Activated effector memory CD4-positive, alpha-beta T cell treated with anti-CD3 and anti-CD28 coated beads, Interleukin-2, amount 50 U/mL, for 16 hours (primary cell): ENCODE measurements at regions not wholly inside any gene's neighbourhood (a gene's known extent, or its start where the extent isn't known, plus 50 kb on each side); places are given as distances from the start of the nearest gene placed in this dataset.
"Not testable (repeated sequence)": the region's sequence is repeated elsewhere in the genome, so short reads cannot be mapped to it uniquely, and the experiment has no call there.

Experiments used
- DNase-seq: peaks from one replicate; pipeline ENCODE4 v3.0.0-alpha.2; 2020

DNA sequence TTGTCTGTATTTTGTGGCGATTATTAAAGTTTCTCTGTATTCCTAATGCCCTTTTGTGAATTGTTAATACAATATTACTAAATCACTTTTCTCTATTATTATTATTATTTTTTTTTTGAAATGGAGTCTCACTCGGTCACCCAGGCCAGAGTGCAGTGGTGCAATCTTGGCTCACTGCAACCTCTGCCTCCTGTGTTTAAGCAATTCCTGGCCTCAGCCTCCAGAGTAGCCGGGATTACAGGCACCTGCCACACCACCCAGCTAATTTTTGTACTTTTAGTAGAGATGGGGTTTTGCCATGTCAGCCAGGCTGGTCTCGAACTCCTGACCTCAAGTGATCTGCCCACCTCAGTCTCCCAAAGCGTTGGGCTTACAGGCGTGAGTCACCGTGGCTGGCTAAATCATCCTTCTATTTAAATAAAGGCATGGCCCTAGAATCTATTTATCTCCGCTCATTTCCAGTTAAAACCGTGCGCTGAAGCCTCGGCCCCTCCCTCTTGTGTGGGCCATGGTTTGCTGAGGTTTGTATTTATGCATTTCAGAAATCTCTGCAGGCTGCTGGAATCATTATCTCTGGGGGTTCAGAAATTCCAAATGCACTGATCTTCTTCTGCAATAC, 1136.4 kb upstream of the TMEM132C start:
- DNase-seq: no peak

DNA sequence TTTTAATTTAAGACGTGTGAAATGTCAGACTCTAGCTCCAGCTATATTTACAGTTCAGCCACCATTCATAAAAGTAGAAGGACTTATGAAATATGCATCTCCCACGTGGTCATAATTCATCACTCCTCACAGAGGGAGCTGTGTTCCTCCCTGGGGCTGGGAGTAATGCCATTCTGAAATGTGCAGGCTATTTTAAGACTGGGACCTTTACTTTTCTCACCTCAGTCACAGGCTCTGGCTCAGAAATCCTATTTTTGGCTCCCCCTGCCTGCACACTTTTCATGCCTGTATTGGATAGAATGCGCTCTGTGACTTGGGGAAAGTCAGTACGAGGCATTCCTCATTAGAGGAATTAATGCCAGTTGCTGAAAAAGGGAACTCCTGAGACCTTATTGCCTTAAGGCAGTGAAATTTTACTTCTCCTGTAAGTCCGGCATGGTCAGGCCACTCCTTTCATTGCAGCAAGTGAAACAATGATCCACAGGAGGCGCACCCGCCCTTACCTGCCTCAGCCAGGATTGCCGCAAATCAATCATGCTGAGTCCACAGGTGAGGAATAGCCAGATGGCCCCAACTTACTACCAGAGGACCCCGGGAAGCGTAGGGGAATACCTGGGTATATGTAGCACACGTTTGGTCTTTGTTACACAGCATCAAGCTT, 1133.2 kb upstream of the TMEM132C start:
- no peak for DNase-seq

DNA sequence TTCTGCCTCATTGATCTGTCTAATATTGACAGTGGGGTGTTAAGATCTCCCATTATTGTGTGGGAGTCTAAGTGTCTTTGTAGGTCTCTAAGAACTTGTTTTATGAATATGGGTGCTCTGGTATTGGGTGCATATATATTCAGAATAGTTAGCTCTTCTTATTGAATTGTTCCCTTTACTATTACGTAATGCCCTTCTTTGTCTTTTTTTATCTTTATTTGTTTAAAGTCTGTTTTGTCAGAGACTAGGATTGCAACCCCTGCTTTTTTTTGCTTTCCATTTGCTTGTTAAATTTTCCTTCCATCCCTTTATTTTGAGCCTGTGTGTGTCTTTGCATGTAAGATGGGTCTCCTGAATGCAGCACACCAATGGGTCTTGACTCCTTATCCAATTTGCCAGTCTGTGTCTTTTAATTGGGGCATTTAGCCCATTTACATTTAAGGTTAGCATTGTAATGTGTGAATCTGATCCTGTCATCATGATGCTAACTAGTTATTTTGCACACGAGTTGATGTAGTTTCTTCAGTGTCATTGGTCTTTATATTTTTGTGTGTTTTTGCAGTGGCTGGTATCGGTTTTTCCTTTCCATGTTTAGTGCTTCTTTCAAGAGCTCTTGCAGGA, 1126.0 kb upstream of the TMEM132C start:
- not testable (repeated sequence) for DNase-seq

DNA sequence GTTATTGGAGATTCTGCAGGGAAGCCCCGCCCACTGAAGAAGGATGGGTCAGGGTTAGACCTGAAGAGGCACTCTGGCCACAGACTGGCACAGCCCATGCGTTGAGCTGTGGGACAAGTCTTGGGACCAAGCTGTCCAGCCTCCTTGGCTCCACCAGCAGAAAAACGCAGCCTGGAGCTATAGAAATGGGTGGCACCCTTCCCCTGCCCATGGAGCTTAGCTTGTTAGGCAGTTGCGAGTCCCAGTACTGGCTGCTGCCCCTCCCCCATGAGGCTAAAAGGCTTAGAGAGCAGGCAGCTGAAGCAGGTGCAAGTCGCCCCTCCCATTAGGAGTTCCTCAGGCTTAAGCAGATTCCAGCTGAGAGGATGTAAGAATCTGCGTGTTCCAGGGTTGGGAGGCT, 1124.0 kb upstream of the TMEM132C start:
- DNase-seq: no peak

DNA sequence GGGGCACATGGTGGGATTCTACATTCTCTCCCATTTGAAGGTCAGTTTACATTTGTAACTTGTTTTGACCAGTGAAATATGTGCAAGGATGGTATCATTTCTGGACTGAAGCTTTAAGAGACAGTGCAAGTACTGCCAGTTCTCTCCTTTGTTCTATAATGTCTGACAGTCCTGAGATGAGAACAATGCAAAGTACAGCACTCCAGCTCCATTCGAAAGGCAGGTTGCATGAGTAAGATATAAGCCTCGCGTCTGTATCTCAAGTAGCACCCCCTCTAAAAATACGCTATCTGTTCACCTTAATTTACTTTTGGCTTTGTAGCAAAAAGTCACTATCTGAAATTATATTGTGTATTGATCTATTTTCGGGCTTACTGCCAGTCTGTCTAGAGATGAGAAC, 1122.2 kb upstream of the TMEM132C start:
- no peak for DNase-seq

DNA sequence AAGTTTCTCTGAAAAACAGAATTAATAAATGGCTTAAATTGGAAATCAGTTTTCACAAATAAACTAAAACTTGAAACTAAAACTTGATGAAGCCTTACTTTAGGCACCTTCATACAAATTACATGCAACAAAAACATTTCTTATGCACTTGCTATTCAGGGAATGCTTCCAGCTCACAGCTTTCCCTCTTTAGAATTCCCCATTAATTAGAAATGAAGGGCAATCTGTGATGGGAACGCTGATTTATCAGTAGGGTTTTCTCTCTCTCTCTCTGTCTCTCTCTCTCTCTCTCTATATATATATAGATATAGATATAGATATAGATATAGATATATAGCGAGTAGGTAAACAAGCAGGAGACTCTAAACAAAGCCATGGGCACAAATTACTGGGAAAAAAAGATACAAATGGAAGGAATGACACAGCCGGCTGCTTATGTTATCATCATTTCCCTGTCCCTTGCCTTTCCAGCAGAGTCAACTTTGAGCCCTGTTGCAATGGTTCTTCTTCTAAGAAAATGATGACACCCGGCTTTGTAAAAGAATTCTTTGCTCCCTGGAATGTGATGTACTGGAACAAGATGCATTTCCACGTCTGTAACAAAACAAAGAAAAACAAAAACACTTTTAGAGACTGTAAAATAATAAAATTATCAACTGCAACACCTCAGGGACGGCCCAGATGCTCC, 1121.6 kb upstream of the TMEM132C start:
- no peak for DNase-seq

DNA sequence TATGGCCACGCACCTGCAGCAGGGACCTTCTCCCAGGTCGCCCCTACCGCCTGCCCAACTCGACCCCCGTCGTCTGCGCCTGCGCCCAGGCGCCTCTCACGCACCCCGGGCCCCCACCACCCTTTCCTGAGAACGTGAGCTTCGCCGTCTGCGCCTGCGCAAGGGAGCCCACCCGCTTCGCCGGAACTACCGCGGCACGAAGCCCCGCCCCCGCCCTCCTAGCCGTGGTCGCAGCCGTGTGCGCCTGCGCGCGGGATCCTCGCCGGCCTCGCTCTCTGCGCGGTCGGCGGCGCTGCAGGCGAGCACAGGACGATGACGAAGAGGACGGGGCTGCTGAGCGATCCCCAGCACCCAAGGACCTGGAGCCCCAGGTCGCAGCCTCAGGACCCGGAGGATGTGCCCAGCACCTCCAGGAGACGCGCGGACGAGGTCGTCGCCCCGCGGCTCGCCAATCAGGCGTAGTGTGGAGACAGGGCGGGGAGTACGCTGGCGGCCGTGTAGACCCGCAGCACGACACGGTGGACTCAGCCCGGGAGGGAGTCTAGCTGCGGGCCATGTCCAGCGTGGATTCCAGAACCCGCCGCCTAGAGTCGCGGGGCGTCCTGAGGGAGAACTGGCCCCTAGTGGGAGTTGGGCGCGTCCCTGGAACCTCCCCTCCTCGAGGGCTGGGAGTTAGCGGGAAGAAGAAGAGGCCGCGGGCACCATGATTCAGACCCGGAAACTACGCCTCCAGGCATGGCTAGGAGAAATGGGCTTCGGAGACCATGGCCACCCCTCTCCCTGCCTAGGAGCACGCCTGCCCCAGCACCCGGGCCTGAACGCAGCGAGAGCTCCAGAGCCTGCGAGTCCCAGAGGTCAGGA, 1120.8 kb upstream of the TMEM132C start:
- peak; percentile 86 for DNase-seq

DNA sequence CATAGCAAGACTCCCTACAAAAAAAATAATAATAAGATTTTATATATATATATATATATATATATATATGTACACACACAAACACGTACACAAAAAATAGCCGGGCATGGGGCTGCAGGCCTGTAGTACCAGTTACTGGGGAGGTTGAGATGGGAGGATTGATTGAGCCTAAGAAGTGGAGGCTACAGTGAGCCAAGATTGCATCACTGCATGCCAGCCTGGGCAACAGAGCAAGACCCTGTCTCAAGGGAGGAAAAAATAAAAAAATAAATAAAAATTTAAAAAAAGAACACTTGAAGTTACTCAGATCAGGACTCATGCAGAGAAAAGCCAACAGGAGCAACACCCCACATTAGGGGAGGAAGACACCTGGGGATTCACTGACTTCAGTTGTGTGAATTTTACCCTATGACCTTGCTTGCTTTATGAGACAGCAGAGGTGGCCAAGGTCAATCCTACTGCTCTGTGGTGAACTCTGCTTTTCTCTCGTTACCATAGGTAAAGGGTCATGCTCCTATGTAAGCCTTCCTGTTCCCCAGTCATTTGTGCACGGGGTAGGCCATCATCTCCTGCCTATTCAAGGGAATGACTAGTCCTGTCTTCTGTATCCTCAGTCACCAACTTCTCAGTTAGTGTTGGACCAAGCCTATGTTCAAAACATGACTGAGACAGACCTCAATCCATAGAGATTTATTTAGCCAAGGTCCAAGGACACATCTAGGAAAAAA, 1119.8 kb upstream of the TMEM132C start:
- no peak for DNase-seq

DNA sequence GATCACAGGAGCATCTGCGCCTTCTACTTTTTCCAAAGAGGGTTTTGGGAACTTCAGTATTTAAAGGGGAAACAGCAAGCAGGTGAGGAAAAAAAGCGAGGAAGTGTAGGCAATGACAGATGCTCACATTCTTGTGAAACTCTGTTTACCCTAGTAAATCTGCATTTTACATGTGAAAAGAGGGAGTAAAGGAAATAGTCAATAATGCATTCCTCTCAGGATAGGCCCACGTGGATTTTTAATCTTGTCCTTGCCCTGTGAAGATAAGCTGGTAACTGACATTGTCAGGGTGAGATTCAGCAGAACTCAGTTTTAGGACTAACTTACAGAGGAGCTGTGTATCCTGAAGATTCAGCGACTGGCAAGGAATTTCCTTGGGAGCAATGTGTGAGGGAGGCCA, 1119.2 kb upstream of the TMEM132C start:
- DNase-seq: no peak

DNA sequence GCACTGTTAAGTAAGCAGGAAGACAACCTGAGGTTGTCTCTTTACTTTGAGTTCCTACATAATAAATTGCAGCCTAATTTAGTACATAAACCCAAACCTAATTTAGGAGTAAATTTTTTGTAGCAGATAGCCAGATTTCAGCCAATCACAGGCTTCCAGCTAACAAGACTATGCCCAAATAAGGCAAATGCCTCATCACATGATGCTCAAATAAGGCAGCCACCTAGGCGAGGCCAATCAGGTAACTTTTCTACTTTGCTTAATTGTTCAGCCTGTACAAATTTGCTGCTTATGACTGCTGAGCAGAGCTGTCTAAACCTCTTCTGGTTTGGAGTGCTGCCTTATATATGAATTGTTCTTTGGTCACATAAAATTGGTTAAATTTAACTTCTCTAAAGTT, 1118.7 kb upstream of the TMEM132C start:
- DNase-seq: no peak

DNA sequence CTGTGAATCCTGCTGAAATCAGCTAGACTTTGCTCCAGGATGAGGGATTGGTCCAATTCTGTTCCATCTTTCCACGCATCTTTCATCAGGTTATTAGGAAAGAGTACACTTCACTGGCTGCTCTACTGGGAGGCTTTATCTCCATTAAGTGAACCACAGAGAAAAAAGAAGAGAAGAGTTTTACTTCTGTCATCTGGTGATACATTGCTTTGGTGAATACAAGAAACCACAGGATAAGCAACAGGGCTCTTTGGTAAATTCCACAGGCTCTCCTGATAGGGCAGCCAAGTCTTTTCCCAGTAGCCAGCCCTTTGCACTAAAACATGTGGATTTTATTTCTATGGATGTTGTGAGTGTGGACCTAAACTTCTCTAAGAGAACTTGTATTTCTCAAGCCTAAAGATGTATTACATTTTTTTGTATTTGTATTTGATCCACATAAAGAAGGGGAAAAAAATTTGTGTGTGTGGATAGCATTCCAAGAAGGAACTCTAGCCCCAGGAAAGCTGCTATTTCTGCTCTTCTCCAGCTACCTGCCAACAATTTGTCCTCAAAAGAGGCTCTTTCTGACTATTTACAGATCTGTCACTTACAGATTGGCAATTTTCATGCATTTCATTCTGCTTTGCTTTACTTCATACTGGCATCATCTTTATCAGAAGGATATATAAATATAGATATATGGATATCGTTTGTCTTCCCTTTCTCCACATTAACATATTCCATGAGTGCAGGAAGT, 1117.6 kb upstream of the TMEM132C start:
- no peak for DNase-seq

DNA sequence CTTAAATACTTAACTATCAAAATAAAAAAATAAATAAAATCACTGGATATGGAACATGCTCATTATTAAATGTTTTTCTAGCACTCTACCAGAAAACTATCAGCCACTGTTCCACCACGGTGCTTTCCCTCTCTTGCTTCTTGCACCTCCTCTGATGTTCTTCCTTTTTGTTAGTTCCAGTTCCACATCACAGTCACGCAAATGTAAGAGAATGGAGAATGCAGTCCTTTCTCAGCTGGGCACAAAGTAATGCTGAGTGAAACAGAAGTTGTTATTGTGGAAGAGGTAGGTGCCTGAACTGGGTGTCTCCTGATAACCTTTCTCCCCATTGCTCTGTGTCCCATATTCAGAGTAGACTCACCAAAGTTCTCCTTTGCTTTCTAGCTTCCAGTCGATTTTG, 1116.9 kb upstream of the TMEM132C start:
- DNase-seq: no peak

DNA sequence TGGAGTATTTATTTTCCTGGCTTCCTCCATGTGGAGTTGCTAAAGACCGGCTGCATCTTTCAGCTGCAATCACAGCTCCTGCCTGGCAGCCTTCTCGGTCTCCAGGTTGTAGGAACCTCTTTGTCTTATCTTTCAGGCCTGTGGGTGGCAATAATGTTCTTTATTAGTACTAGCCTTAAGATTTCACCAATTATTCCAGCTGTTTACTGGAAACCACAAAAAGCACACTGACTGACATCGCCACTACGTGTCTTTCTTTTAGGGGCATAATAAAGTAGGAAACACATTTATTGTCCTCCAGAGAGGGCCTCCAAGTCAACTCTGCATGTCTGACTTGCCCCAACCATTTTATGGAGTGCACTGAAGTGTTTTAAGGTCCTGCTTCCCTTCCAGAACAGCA, 1116.5 kb upstream of the TMEM132C start:
- no peak for DNase-seq

DNA sequence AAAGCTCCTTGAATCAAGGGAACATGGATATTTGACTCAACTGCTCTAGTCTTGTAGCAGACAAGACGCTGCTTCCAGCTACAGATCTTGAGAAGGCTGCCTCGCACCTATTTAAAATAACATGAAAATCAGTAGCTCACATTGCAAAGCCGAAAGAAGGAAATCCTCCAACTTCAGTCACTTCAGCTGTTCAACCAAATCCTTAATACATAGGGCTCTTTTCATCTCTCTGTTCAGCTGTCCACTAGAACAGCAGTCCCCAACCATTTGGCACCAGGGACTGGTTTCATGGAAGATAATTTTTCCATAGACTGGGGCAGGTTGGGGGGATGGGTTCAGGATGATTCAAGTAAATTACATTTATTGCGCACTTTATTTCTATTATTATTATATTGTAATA, 1116.0 kb upstream of the TMEM132C start:
- no peak for DNase-seq

DNA sequence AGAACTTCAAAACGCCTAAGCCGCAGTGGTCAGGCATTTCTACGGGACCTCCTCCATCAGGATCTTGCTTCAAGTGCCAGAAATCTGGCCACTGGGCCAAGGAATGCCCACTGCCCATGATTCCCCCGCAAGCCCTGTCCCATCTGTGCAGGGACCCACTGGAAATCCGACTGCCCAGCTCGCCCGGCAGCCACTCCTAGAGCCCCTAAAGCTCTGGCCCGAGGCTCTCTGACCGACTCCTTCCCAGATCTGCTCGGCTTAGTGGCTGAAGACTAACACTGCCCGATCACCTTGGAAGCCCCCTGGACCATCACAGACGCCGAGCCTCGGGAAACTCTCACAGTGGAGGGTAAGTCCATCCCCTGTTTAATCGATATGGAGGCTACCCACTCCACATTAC, 1113.0 kb upstream of the TMEM132C start:
- no peak for DNase-seq

DNA sequence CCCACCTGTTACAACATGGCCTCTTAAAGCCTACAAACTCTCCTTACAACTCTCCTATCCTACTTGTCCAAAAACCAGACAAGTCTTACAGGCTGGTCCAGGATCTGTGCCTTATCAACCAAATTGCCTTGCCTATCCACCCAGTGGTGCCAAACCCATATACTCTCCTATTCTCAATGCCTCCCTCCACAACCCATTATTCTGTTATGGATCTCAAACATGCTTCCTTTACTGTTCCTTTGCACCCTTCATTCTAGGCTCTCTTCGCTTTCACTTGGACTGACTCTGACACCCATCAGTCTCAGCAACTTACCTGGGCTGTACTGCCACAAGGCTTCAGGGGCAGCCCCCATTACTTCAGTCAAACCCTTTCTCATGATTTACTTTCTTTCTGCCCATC, 1112.1 kb upstream of the TMEM132C start:
- not testable (repeated sequence) for DNase-seq

DNA sequence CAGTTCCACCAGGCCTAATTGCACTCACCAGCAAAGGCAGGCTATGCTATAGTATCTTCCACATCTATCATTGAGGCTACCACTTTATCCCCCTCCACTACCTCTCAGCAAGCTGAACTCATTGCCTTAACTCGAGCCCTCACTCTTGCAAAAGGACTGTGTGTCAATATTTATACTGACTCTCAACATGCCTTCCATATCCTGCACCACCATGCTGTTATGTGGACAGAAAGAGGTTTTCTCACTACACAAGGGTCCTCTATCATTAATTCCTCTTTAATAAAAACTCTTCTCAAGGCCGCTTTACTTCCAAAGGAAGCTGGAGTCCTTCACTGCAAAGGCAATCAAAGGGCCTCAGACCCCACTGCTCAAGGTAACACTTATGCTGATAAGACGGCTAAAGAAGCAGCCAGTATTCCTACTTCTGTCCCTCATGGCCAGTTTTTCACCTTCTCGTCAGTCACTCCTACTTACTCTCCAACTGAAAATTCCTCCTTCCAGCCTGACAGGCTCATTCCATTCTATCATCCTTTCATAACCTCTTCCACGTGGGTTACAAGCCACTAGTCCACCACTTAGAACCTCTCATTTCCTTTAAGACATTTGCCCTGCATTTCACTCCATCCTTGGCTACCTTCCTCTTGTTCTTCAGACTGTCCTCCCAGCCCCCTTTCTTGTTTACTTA, 1110.9 kb upstream of the TMEM132C start:
- DNase-seq: not testable (repeated sequence)

DNA sequence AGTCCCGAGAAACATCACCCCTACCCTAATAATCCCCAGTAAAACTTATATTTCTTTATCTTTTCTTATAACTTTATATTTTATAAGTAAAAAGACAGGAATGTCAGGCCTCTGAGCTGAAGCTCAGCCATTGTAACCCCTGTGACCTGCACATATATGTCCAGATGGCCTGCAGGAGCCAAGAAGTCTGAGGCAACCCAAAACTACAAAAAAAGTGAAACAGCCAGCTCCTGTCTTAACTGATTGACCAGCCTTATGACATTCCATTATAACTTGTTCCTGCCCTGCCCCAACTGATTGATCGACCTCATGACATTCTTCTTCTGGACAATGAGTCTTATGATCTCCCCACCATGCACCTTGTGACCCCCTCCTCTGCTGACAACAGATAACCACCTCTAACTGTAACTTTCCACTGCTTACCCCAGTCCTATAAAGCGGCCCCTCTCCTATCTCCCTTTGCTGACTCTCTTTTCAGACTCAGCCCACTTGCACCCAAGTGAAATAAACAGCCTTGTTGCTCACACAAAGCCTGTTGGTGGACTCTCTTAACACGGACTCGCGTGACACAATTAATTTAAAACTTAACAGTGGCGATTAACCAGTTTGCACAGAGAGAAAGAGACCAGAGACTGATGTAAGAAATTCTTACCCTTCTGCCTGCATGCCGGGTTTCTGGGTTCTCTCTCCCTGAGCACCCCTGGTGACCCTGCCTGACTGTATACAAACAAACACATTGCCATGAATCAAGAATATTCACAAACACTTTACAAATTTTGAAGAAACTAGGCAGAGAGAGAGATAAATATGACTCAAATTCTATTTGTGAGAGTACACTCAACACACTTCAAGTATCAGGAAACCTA, 1109.2 kb upstream of the TMEM132C start:
- DNase-seq: not testable (repeated sequence)

DNA sequence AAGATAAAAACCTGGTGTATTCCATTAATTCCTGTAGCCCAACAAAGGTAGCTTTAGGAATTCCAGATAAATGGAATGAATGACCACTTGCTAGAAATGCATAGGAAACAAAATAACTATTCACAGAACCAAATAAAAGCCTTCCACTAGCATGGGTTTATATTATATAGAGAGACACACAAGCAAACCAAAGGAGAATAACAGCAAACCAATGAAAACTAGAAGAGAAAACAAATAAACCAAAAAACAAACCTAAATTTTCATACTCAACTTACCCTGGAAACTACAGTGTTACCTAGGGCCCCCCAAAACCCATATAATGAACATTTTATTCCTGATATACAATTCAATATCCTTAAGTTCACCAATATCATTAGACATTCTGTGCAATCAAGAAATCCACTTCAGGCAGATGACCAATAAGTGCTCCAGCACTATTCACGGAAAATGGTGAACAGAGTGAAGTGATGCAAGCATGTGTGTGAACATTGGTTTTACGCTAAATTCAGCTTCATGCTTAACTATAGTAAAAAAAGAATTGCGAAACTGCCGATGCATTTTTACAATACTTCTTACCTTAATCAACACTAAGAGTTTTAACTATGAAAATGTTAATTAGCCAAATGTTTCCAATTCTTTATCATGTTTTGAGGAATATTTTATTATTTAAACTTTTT, 1108.4 kb upstream of the TMEM132C start:
- no peak for DNase-seq
